ENCODE measurements at regions not wholly inside any gene's neighbourhood (a gene's known extent, or its start where the extent isn't known, plus 50 kb on each side); places are given as distances from the start of the nearest gene placed in this dataset.
"Not testable (repeated sequence)": the region's sequence is repeated elsewhere in the genome, so short reads cannot be mapped to it uniquely, and the experiment has no call there.

- peaks cover 42% of the 10 kb centered on the region for H3K4me1 Mint-ChIP-seq
- CTCF ChIA-PET = interaction anchor here (0.7 to 1.8 kb wide), 3 partner anchors 9 to 164 kb away, joined by 3 read pairs; no protein-coding TSS in a partner anchor
- H3K4me3 Mint-ChIP-seq = peak overlapping the region; percentile 52
- H3K9me3 Mint-ChIP-seq (ENCODE audit: low read depth) = peaks cover 6% of the 10 kb centered on the region
- H3K27ac Mint-ChIP-seq = peak overlapping the region; percentile 74
- DNase-seq (peak; percentile 45), ATAC-seq (peak; percentile 64)
- H3K36me3 Mint-ChIP-seq = peaks cover 22% of the 10 kb centered on the region
- H3K27me3 Mint-ChIP-seq = no peaks in the 10 kb centered on the region
These were observed 554.8 kb upstream of the CBLB start for GRCh38 chr3:106423321-106424225.

GRCh38 chr3:106425026-106425425, 556.2 kb upstream of the CBLB start:
- ATAC-seq = no peak
- DNase-seq = no peak
- Mint-ChIP-seq H3K4me3 (peak overlapping the region; percentile 23), H3K4me1 (peaks cover 49% of the 10 kb centered on the region), H3K36me3 (peaks cover 27% of the 10 kb centered on the region), H3K27me3 (no peaks in the 10 kb centered on the region), H3K27ac (peak overlapping the region; percentile 75), H3K9me3 (ENCODE audit: low read depth) (peaks cover 3% of the 10 kb centered on the region)
- CTCF ChIA-PET = interaction anchor here (0.6 to 1.8 kb wide), 3 partner anchors 9 to 443 kb away, joined by 3 read pairs; no protein-coding TSS in a partner anchor

GRCh38 chr3:106425916-106426315, 557.1 kb upstream of the CBLB start:
- Mint-ChIP-seq H3K9me3 (ENCODE audit: low read depth) (peaks cover 3% of the 10 kb centered on the region), H3K4me1 (peaks cover 49% of the 10 kb centered on the region), H3K4me3 (no peak overlapping the region), H3K27ac (peak overlapping the region; percentile 75), H3K36me3 (peaks cover 25% of the 10 kb centered on the region), H3K27me3 (no peaks in the 10 kb centered on the region)
- ATAC-seq (no peak), DNase-seq (no peak)
- CTCF ChIA-PET = interaction anchor here (1.3 kb wide), 1 partner anchor 8 kb away, joined by 3 read pairs; no protein-coding TSS in a partner anchor

- peaks cover 19% of the 10 kb centered on the region for H3K36me3 Mint-ChIP-seq
- peaks cover 45% of the 10 kb centered on the region for H3K4me1 Mint-ChIP-seq
- no peak overlapping the region for H3K4me3 Mint-ChIP-seq
- DNase-seq (peak; percentile 49), ATAC-seq (peak; percentile 66)
- CTCF ChIA-PET = no interaction called here
- no peaks in the 10 kb centered on the region for H3K27me3 Mint-ChIP-seq
- H3K27ac Mint-ChIP-seq = peak overlapping the region; percentile 69
- no peaks in the 10 kb centered on the region for H3K9me3 Mint-ChIP-seq (ENCODE audit: low read depth)
These were observed 559.8 kb upstream of the CBLB start for GRCh38 chr3:106428565-106428994.

GRCh38 chr3:106431721-106432120, 562.9 kb upstream of the CBLB start:
- Mint-ChIP-seq H3K9me3 (ENCODE audit: low read depth) (peaks cover 4% of the 10 kb centered on the region), H3K36me3 (peaks cover 21% of the 10 kb centered on the region), H3K4me3 (no peak overlapping the region), H3K27me3 (no peaks in the 10 kb centered on the region), H3K4me1 (peaks cover 29% of the 10 kb centered on the region), H3K27ac (no peak overlapping the region)
- ATAC-seq = no peak
- DNase-seq = no peak
- CTCF ChIA-PET = interaction anchor here (1.2 kb wide), 1 partner anchor 8 kb away, joined by 3 read pairs; no protein-coding TSS in a partner anchor

GRCh38 chr3:106435899-106436453, 567.2 kb upstream of the CBLB start:
- H3K27me3 Mint-ChIP-seq = no peaks in the 10 kb centered on the region
- peaks cover 9% of the 10 kb centered on the region for H3K4me1 Mint-ChIP-seq
- CTCF ChIA-PET = no interaction called here
- no peak overlapping the region for H3K4me3 Mint-ChIP-seq
- no peak for ATAC-seq
- no peak for DNase-seq
- H3K36me3 Mint-ChIP-seq = peaks cover 11% of the 10 kb centered on the region
- H3K9me3 Mint-ChIP-seq (ENCODE audit: low read depth) = peaks cover 4% of the 10 kb centered on the region
- H3K27ac Mint-ChIP-seq = no peak overlapping the region

GRCh38 chr3:106438887-106439286, 570.1 kb upstream of the CBLB start:
- CTCF ChIA-PET = interaction anchor here (1.3 kb wide), 1 partner anchor 8 kb away, joined by 3 read pairs; no protein-coding TSS in a partner anchor
- Mint-ChIP-seq H3K4me1 (peaks cover 10% of the 10 kb centered on the region), H3K4me3 (no peak overlapping the region)

GRCh38 chr3:106440672-106441071, 571.9 kb upstream of the CBLB start:
- ATAC-seq = no peak
- no peak overlapping the region for H3K27ac Mint-ChIP-seq
- peaks cover 3% of the 10 kb centered on the region for H3K9me3 Mint-ChIP-seq (ENCODE audit: low read depth)
- peaks cover 6% of the 10 kb centered on the region for H3K4me1 Mint-ChIP-seq
- H3K27me3 Mint-ChIP-seq = no peaks in the 10 kb centered on the region
- CTCF ChIA-PET = no interaction called here
- H3K4me3 Mint-ChIP-seq = no peak overlapping the region
- peaks cover 3% of the 10 kb centered on the region for H3K36me3 Mint-ChIP-seq
- DNase-seq = no peak

More at GRCh38 chr3:106438887-106439286, 570.1 kb upstream of the CBLB start:
- Mint-ChIP-seq H3K27ac (no peak overlapping the region), H3K9me3 (ENCODE audit: low read depth) (peaks cover 6% of the 10 kb centered on the region), H3K27me3 (no peaks in the 10 kb centered on the region), H3K36me3 (peaks cover 7% of the 10 kb centered on the region)
- DNase-seq (no peak), ATAC-seq (no peak)

- no peak for ATAC-seq
- CTCF ChIA-PET = no interaction called here
- Mint-ChIP-seq H3K27me3 (no peaks in the 10 kb centered on the region), H3K4me1 (peaks cover 4% of the 10 kb centered on the region), H3K9me3 (ENCODE audit: low read depth) (peaks cover 10% of the 10 kb centered on the region), H3K4me3 (no peak overlapping the region), H3K27ac (no peak overlapping the region), H3K36me3 (peaks cover 10% of the 10 kb centered on the region)
- DNase-seq = no peak
These were observed 577.5 kb upstream of the CBLB start for GRCh38 chr3:106446271-106446670.

GRCh38 chr3:106447723-106448301, 579.0 kb upstream of the CBLB start:
- H3K4me3 Mint-ChIP-seq = no peak overlapping the region
- peaks cover 3% of the 10 kb centered on the region for H3K4me1 Mint-ChIP-seq
- peaks cover 7% of the 10 kb centered on the region for H3K9me3 Mint-ChIP-seq (ENCODE audit: low read depth)
- CTCF ChIA-PET = no interaction called here
- H3K36me3 Mint-ChIP-seq = peaks cover 10% of the 10 kb centered on the region
- ATAC-seq (no peak), DNase-seq (no peak)
- H3K27ac Mint-ChIP-seq = no peak overlapping the region
- H3K27me3 Mint-ChIP-seq = no peaks in the 10 kb centered on the region

- H3K27me3 Mint-ChIP-seq; H3K36me3 Mint-ChIP-seq; H3K4me1 Mint-ChIP-seq; DNase-seq; H3K9me3 Mint-ChIP-seq (ENCODE audit: low read depth); CTCF ChIA-PET; H3K4me3 Mint-ChIP-seq; ATAC-seq; H3K27ac Mint-ChIP-seq: not testable (repeated sequence)
These were observed 579.7 kb upstream of the CBLB start for GRCh38 chr3:106448372-106448966.

GRCh38 chr3:106452096-106452495, 583.3 kb upstream of the CBLB start:
- CTCF ChIA-PET = interaction anchor here (1.2 kb wide), 1 partner anchor 37 kb away, joined by 3 read pairs; no protein-coding TSS in a partner anchor
- H3K27ac Mint-ChIP-seq = no peak overlapping the region
- DNase-seq (no peak), ATAC-seq (no peak)
- H3K4me3 Mint-ChIP-seq = no peak overlapping the region
- peaks cover 7% of the 10 kb centered on the region for H3K4me1 Mint-ChIP-seq
- peaks cover 10% of the 10 kb centered on the region for H3K36me3 Mint-ChIP-seq
- no peaks in the 10 kb centered on the region for H3K27me3 Mint-ChIP-seq
- H3K9me3 Mint-ChIP-seq (ENCODE audit: low read depth) = peaks cover 7% of the 10 kb centered on the region

GRCh38 chr3:106454497-106454896, 585.7 kb upstream of the CBLB start:
- no peak for DNase-seq
- Mint-ChIP-seq H3K27me3 (no peaks in the 10 kb centered on the region), H3K4me3 (no peak overlapping the region), H3K9me3 (ENCODE audit: low read depth) (no peaks in the 10 kb centered on the region), H3K4me1 (peaks cover 18% of the 10 kb centered on the region), H3K27ac (no peak overlapping the region), H3K36me3 (peaks cover 5% of the 10 kb centered on the region)
- CTCF ChIA-PET = no interaction called here
- no peak for ATAC-seq

All from activated CD8-positive, alpha-beta memory T cell treated with anti-CD3 and anti-CD28 coated beads, Interleukin-2, amount 10 ng/mL, durations not matched to agents 7 days and 5 days (primary cell).